ENCODE measurements at regions not wholly inside any gene's neighbourhood (a gene's known extent, or its start where the extent isn't known, plus 50 kb on each side); places are given as distances from the start of the nearest gene placed in this dataset.

DNA sequence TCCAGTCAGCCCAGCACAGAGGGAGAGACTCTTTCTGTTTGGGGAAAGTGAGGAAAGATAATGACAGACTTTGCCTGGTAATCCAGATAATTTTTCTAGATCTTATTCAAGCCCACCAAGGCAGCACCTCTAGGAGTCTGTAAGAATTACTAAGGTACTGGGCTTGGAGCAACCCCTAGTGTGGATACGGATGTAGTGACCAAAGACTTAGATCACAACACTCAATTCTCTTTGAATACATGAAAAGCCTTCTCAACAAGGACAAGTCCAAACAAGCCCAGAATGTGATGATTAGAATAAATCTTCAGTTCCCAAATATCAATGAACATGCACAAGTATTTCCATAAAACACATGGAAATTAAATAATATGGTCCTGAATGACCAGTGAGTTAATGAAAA, 206.9 kb downstream of the MRPL39 start:
- no peak for TF ChIP-seq CTCF (IDR thresholded peaks at IDR 0.05; ENCODE audit: low read depth, low read length)
- H3K4me3 ChIP-seq (ENCODE audit: low read depth, low read length), result no peak overlapping the region
- H3K36me3 ChIP-seq, result no peaks in the 10 kb centered on the region
- H3K27me3 ChIP-seq (ENCODE audit: insufficient read depth, low read depth, severe bottlenecking), result no peaks in the 10 kb centered on the region
- no peak for DNase-seq
- H3K9me3 ChIP-seq (ENCODE audit: severe bottlenecking), result peaks cover 6% of the 10 kb centered on the region
- H3K27ac ChIP-seq, result no peak overlapping the region

- Histone ChIP-seq H3K9me3 (ENCODE audit: severe bottlenecking) (peaks cover 6% of the 10 kb centered on the region), H3K4me3 (ENCODE audit: low read depth, low read length) (no peak overlapping the region), H3K27me3 (ENCODE audit: insufficient read depth, low read depth, severe bottlenecking) (no peaks in the 10 kb centered on the region), H3K27ac (no peak overlapping the region), H3K36me3 (no peaks in the 10 kb centered on the region)
- DNase-seq, result no peak
- no peak for TF ChIP-seq CTCF (IDR thresholded peaks at IDR 0.05; ENCODE audit: low read depth, low read length)
Observed at GRCh38 chr21:25398630-25399029, 208.7 kb downstream of the MRPL39 start.

GRCh38 chr21:25396135-25396711, 211.1 kb downstream of the MRPL39 start:
- Histone ChIP-seq H3K27me3 (ENCODE audit: insufficient read depth, low read depth, severe bottlenecking) (no peaks in the 10 kb centered on the region), H3K9me3 (ENCODE audit: severe bottlenecking) (peaks cover 2% of the 10 kb centered on the region), H3K27ac (no peak overlapping the region), H3K36me3 (no peaks in the 10 kb centered on the region), H3K4me3 (ENCODE audit: low read depth, low read length) (no peak overlapping the region)
- no peak for TF ChIP-seq CTCF (IDR thresholded peaks at IDR 0.05; ENCODE audit: low read depth, low read length)
- DNase-seq, result no peak

GRCh38 chr21:25391777-25392176, 215.5 kb downstream of the MRPL39 start:
- no peak for DNase-seq
- Histone ChIP-seq H3K4me3 (ENCODE audit: low read depth, low read length) (no peak overlapping the region), H3K36me3 (no peaks in the 10 kb centered on the region)

GRCh38 chr21:25390701-25391100, 216.6 kb downstream of the MRPL39 start:
- TF ChIP-seq CTCF (IDR thresholded peaks at IDR 0.05; ENCODE audit: low read depth, low read length), result no peak
- no peaks in the 10 kb centered on the region for H3K27me3 ChIP-seq (ENCODE audit: insufficient read depth, low read depth, severe bottlenecking)
- H3K36me3 ChIP-seq, result no peaks in the 10 kb centered on the region
- H3K27ac ChIP-seq, result no peak overlapping the region
- H3K9me3 ChIP-seq (ENCODE audit: severe bottlenecking), result no peaks in the 10 kb centered on the region
- no peak overlapping the region for H3K4me3 ChIP-seq (ENCODE audit: low read depth, low read length)
- no peak for DNase-seq

More at GRCh38 chr21:25391777-25392176, 215.5 kb downstream of the MRPL39 start:
- TF ChIP-seq CTCF (IDR thresholded peaks at IDR 0.05; ENCODE audit: low read depth, low read length), result no peak
- Histone ChIP-seq H3K27me3 (ENCODE audit: insufficient read depth, low read depth, severe bottlenecking) (no peaks in the 10 kb centered on the region), H3K9me3 (ENCODE audit: severe bottlenecking) (no peaks in the 10 kb centered on the region), H3K27ac (no peak overlapping the region)

DNA sequence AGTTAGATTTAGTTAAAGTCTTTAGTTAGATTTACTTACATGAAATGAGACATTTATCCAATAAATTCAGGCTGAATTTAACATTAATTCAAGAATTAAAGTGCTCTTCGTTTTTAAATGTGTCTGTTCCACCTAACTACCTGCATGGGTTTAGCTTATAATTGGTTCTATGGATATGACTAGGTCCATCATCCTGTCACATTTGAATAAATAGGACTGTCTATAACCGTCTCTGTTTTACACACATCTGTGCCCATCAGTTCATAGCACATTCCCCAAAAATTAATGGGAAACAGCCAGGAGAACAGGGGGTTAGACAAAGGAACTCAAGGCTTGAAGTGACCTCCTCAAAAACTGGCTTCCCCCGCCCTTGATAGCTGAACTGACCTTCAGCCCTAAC, 219.6 kb downstream of the MRPL39 start:
- no peaks in the 10 kb centered on the region for H3K27me3 ChIP-seq (ENCODE audit: insufficient read depth, low read depth, severe bottlenecking)
- no peak overlapping the region for H3K4me3 ChIP-seq (ENCODE audit: low read depth, low read length)
- TF ChIP-seq CTCF (IDR thresholded peaks at IDR 0.05; ENCODE audit: low read depth, low read length), result no peak
- no peaks in the 10 kb centered on the region for H3K36me3 ChIP-seq
- H3K9me3 ChIP-seq (ENCODE audit: severe bottlenecking), result no peaks in the 10 kb centered on the region
- no peak overlapping the region for H3K27ac ChIP-seq
- DNase-seq, result no peak

All from WERI-Rb-1 (cell line).